GM19035 (cell line): ENCODE measurements at regions not wholly inside any gene's neighbourhood (a gene's known extent, or its start where the extent isn't known, plus 50 kb on each side); places are given as distances from the start of the nearest gene placed in this dataset.
A peak's percentile ranks its signal among the peaks of the same experiment; 100 is the strongest.
"Not testable (repeated sequence)": the region's sequence is repeated elsewhere in the genome, so short reads cannot be mapped to it uniquely, and the experiment has no call there.

Experiments
- ATAC-seq: cut with Tn5 transposase; IDR thresholded peaks from one replicate; pipeline ENCODE4 v1.9.1; 2021; ENCODE audit not compliant: unreplicated experiment

GRCh38 chr7:119228482-119228881 lies 1004.0 kb downstream of the ANKRD7 start:
- ATAC-seq: no peak

GRCh38 chr7:119232091-119232490 lies 1007.6 kb downstream of the ANKRD7 start:
- no peak for ATAC-seq

GRCh38 chr7:119233015-119233414 lies 1008.5 kb downstream of the ANKRD7 start:
- no peak for ATAC-seq

- ATAC-seq: no peak
Observed at GRCh38 chr7:119252962-119253361, 1020.0 kb upstream of the KCND2 start.

GRCh38 chr7:119254742-119255141 lies 1018.2 kb upstream of the KCND2 start:
- no peak for ATAC-seq

- no peak for ATAC-seq
Observed at GRCh38 chr7:119256001-119256400, 1017.0 kb upstream of the KCND2 start.

GRCh38 chr7:119256446-119257131 lies 1016.4 kb upstream of the KCND2 start:
- no peak for ATAC-seq

- ATAC-seq: not testable (repeated sequence)
Observed at GRCh38 chr7:119266790-119267189, 1006.2 kb upstream of the KCND2 start.

- peak; percentile 98 for ATAC-seq
Observed at GRCh38 chr7:119270045-119270464, 1002.9 kb upstream of the KCND2 start.

GRCh38 chr7:119270644-119271043 lies 1002.3 kb upstream of the KCND2 start:
- peak; percentile 22 for ATAC-seq

- ATAC-seq: no peak
Observed at GRCh38 chr7:119271147-119271779, 1001.7 kb upstream of the KCND2 start.

GRCh38 chr7:119281181-119281846 lies 991.7 kb upstream of the KCND2 start:
- ATAC-seq: no peak

- no peak for ATAC-seq
Observed at GRCh38 chr7:119283353-119283752, 989.6 kb upstream of the KCND2 start.

- no peak for ATAC-seq
Observed at GRCh38 chr7:119288416-119288815, 984.6 kb upstream of the KCND2 start.

GRCh38 chr7:119300341-119300740 lies 972.6 kb upstream of the KCND2 start:
- ATAC-seq: not testable (repeated sequence)

GRCh38 chr7:119320316-119320715 lies 952.7 kb upstream of the KCND2 start:
- ATAC-seq: no peak

GRCh38 chr7:119329715-119330114 lies 943.3 kb upstream of the KCND2 start:
- no peak for ATAC-seq

GRCh38 chr7:119335405-119335804 lies 937.6 kb upstream of the KCND2 start:
- ATAC-seq: no peak

GRCh38 chr7:119341822-119342221 lies 931.2 kb upstream of the KCND2 start:
- ATAC-seq: no peak

- no peak for ATAC-seq
Observed at GRCh38 chr7:119343289-119343688, 929.7 kb upstream of the KCND2 start.

GRCh38 chr7:119344466-119344865 lies 928.5 kb upstream of the KCND2 start:
- no peak for ATAC-seq

GRCh38 chr7:119348491-119348890 lies 924.5 kb upstream of the KCND2 start:
- no peak for ATAC-seq
